ENCODE measurements at regions not wholly inside any gene's neighbourhood (a gene's known extent, or its start where the extent isn't known, plus 50 kb on each side); places are given as distances from the start of the nearest gene placed in this dataset.

GRCh38 chr1:24980836-24981630, 51.0 kb upstream of the RUNX3 start:
- no peak for DNase-seq (ENCODE audit: extremely low spot score)
- Histone ChIP-seq H3K4me1 (no peaks in the 10 kb centered on the region), H3K27me3 (peaks cover 0 to 21% (median 0%) of the 10 kb centered on the region in 4 donors), H3K4me3 (no peak overlapping the region), H3K9me3 (peaks cover 0 to 15% (median 11%) of the 10 kb centered on the region in 4 donors), H3K36me3 (no peaks in the 10 kb centered on the region), H3K27ac (replicated peaks in 1 of 4) (no peak overlapping the region)
- TF ChIP-seq EP300 (IDR thresholded peaks at IDR 0.05) (no peak), POLR2A (IDR thresholded peaks at IDR 0.05; ENCODE audit: low read depth) (no peak), CTCF (IDR thresholded peaks at IDR 0.05) (no peak), POLR2AphosphoS5 (IDR thresholded peaks at IDR 0.05) (no peak)
- intact Hi-C loops (cut with DNase I) = no loop called here
- WGBS = 82% methylated on average over 8 of the region's 13 CpGs

Small RNA genes lying in the stretch of these regions (small RNA-seq; reads per million reads assigned to genes)
- 0 reads per million in 3 donors for gene MIR4425
